Hepatocyte (in vitro differentiated cells): ENCODE measurements at regions not wholly inside any gene's neighbourhood (a gene's known extent, or its start where the extent isn't known, plus 50 kb on each side); places are given as distances from the start of the nearest gene placed in this dataset.

ENCODE experiments used
- DNase-seq: peaks from one replicate; pipeline ENCODE4 v3.0.0-alpha.2; 2016; ENCODE audit warnings: low spot score
- H2AFZ ChIP-seq: fragments of 200-600 bp; sonication (generic); 2 replicates; pipeline ENCODE4 v1.6.0; 2016; ENCODE audit warnings: antibody characterized with exemption, mild to moderate bottlenecking
- H3K27ac ChIP-seq: fragments of 200-600 bp; sonication (generic); 2 replicates; pipeline ENCODE4 v1.5.1; 2016; ENCODE audit warnings: mild to moderate bottlenecking
- H3K27me3 ChIP-seq: fragments of 200-600 bp; sonication (generic); 2 replicates; pipeline ENCODE4 v1.6.1; 2016
- H3K36me3 ChIP-seq: fragments of 200-600 bp; sonication (generic); replicated peaks from 2 replicates; pipeline ENCODE4 v1.5.1; 2016; ENCODE audit warnings: low read depth; ENCODE audit not compliant: insufficient read depth
- H3K4me1 ChIP-seq: fragments of 200-600 bp; sonication (generic); 2 replicates; pipeline ENCODE4 v1.5.1; 2016; ENCODE audit warnings: mild to moderate bottlenecking, moderate library complexity; ENCODE audit not compliant: insufficient read depth
- H3K4me2 ChIP-seq: fragments of 200-600 bp; sonication (generic); 2 replicates; pipeline ENCODE4 v1.6.0; 2016
- H3K4me3 ChIP-seq: fragments of 200-600 bp; sonication (generic); 2 replicates; pipeline ENCODE4 v1.5.1; 2016; ENCODE audit warnings: mild to moderate bottlenecking
- H3K79me2 ChIP-seq: fragments of 200-600 bp; sonication (generic); 2 replicates; pipeline ENCODE4 v1.6.0; 2017; ENCODE audit warnings: mild to moderate bottlenecking
- H3K9me2 ChIP-seq: fragments of 200-600 bp; sonication (generic); replicated peaks from 2 replicates; pipeline ENCODE4 v1.6.0; 2017; ENCODE audit warnings: mild to moderate bottlenecking; ENCODE audit not compliant: insufficient read depth
- H3K9me3 ChIP-seq: fragments of 200-600 bp; sonication (generic); 2 replicates; pipeline ENCODE4 v1.5.1; 2016; ENCODE audit warnings: low read depth, mild to moderate bottlenecking
- H4K20me1 ChIP-seq: fragments of 200-600 bp; sonication (generic); 2 replicates; pipeline ENCODE4 v1.6.0; 2016; ENCODE audit warnings: mild to moderate bottlenecking; ENCODE audit not compliant: insufficient read depth, poor library complexity, severe bottlenecking
- EZH2 ChIP-seq: fragments of 200-600 bp; sonication (generic); IDR thresholded peaks from 2 replicates; pipeline ENCODE4 v1.6.1; 2016; ENCODE audit warnings: antibody characterized with exemption, mild to moderate bottlenecking, borderline replicate concordance
- EZH2phosphoT487 ChIP-seq: fragments of 200-600 bp; sonication (generic); IDR thresholded peaks from one replicate; pipeline ENCODE4 v1.6.1; 2018; ENCODE audit warnings: antibody characterized with exemption, mild to moderate bottlenecking, low read depth, moderate library complexity; ENCODE audit not compliant: unreplicated experiment, severe bottlenecking
- WGBS: methylation state at CpG from one replicate; pipeline ENCODE4 v1.1.6; 2016; ENCODE audit warnings: low lambda C conversion rate; ENCODE audit errors: missing lambda C conversion rate; 5-methylcytosine and 5-hydroxymethylcytosine counted together
- TF ChIP-seq, protein P1 (sequence below): fragments of 200-600 bp; sonication (generic); IDR thresholded peaks from 2 replicates; pipeline ENCODE4 v1.5.1; 2016; ENCODE audit warnings: antibody characterized with exemption, mild to moderate bottlenecking; ENCODE audit not compliant: poor library complexity

- DNase-seq: no peak
- no peak overlapping the region for H3K4me2 ChIP-seq
- no peak overlapping the region for H3K27ac ChIP-seq
- H3K4me1 ChIP-seq: peaks cover 8% of the 10 kb centered on the region
- no peaks in the 10 kb centered on the region for H3K9me3 ChIP-seq
- no peaks in the 10 kb centered on the region for H3K27me3 ChIP-seq
- H2AFZ ChIP-seq: no peak overlapping the region
- H4K20me1 ChIP-seq: no peaks in the 10 kb centered on the region
- WGBS: 85% methylated on average over 9 of the region's 9 CpGs
- H3K4me3 ChIP-seq: no peak overlapping the region
- no peaks in the 10 kb centered on the region for H3K9me2 ChIP-seq
- no peaks in the 10 kb centered on the region for H3K79me2 ChIP-seq
- TF ChIP-seq EZH2phosphoT487 (no peak), EZH2 (no peak)
- TF ChIP-seq, protein P1, sequence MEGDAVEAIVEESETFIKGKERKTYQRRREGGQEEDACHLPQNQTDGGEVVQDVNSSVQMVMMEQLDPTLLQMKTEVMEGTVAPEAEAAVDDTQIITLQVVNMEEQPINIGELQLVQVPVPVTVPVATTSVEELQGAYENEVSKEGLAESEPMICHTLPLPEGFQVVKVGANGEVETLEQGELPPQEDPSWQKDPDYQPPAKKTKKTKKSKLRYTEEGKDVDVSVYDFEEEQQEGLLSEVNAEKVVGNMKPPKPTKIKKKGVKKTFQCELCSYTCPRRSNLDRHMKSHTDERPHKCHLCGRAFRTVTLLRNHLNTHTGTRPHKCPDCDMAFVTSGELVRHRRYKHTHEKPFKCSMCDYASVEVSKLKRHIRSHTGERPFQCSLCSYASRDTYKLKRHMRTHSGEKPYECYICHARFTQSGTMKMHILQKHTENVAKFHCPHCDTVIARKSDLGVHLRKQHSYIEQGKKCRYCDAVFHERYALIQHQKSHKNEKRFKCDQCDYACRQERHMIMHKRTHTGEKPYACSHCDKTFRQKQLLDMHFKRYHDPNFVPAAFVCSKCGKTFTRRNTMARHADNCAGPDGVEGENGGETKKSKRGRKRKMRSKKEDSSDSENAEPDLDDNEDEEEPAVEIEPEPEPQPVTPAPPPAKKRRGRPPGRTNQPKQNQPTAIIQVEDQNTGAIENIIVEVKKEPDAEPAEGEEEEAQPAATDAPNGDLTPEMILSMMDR: no peak
- no peaks in the 10 kb centered on the region for H3K36me3 ChIP-seq
Observed at GRCh38 chr12:46109343-46110222, 119.2 kb upstream of the SCAF11 start.

- Histone ChIP-seq H3K4me2 (no peak overlapping the region), H3K9me3 (no peaks in the 10 kb centered on the region), H4K20me1 (no peaks in the 10 kb centered on the region), H3K27me3 (no peaks in the 10 kb centered on the region), H3K4me3 (no peak overlapping the region), H2AFZ (no peak overlapping the region), H3K79me2 (no peaks in the 10 kb centered on the region), H3K4me1 (peaks cover 8% of the 10 kb centered on the region), H3K9me2 (no peaks in the 10 kb centered on the region), H3K27ac (no peak overlapping the region), H3K36me3 (no peaks in the 10 kb centered on the region)
- TF ChIP-seq EZH2 (no peak), EZH2phosphoT487 (no peak)
- TF ChIP-seq, protein P1: no peak
- WGBS: 100% methylated on average over 1 of the region's 1 CpG
- no peak for DNase-seq
Observed at GRCh38 chr12:46108721-46109120, 118.3 kb upstream of the SCAF11 start.

DNA sequence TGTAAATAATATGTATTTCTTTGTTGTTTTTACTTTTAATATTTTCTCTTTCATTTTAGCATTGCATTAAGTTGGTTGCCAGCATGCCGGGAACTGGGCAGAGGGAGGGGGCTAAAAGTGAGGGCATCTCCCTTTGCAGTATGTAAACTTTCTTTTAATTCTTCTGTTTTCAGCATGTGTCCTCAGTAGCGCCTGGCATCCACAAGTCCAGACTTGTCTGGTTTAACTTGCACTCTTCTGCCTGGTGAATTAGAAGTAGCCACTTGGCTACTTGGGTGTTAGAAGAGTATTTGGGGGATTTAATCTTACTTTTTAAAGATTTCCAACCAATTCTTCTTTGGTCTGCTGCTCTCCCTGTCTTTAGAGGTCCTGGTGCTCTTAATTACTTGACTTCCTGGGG, 117.2 kb upstream of the SCAF11 start:
- H2AFZ ChIP-seq: no peak overlapping the region
- H3K4me1 ChIP-seq: peaks cover 8% of the 10 kb centered on the region
- H3K36me3 ChIP-seq: no peaks in the 10 kb centered on the region
- no peak overlapping the region for H3K4me3 ChIP-seq
- 94% methylated on average over 2 of the region's 2 CpGs for WGBS
- no peaks in the 10 kb centered on the region for H3K9me2 ChIP-seq
- H3K9me3 ChIP-seq: no peaks in the 10 kb centered on the region
- H3K27ac ChIP-seq: no peak overlapping the region
- H3K79me2 ChIP-seq: no peaks in the 10 kb centered on the region
- no peak for TF ChIP-seq EZH2phosphoT487
- TF ChIP-seq, protein P1: no peak
- no peak for TF ChIP-seq EZH2
- H3K4me2 ChIP-seq: no peak overlapping the region
- no peak for DNase-seq
- H3K27me3 ChIP-seq: no peaks in the 10 kb centered on the region
- H4K20me1 ChIP-seq: no peaks in the 10 kb centered on the region
